GM23338 (cell line): ENCODE measurements at regions not wholly inside any gene's neighbourhood (a gene's known extent, or its start where the extent isn't known, plus 50 kb on each side); places are given as distances from the start of the nearest gene placed in this dataset.

Experiments used
- ATAC-seq: fragments of 200-7000 bp; cut with Tn5 transposase; 3 replicates; pipeline ENCODE4 v1.9.1; 2020
- DNase-seq: peaks from one replicate; pipeline ENCODE4 v3.0.0-alpha.2; 2015; ENCODE audit warnings: low spot score
- H2AFZ ChIP-seq: fragments of 200-600 bp; sonication (generic); 2 replicates; pipeline ENCODE4 v1.8.0; 2016; ENCODE audit warnings: antibody characterized with exemption, mild to moderate bottlenecking, moderate library complexity
- H3F3A ChIP-seq: fragments of 200-600 bp; sonication (generic); replicated peaks from 2 replicates; pipeline ENCODE4 v1.8.0; 2017; ENCODE audit warnings: antibody characterized with exemption, mixed run types, low read depth
- H3K27ac ChIP-seq: fragments of 200-600 bp; sonication (generic); 2 replicates; pipeline ENCODE4 v1.6.1; 2016; ENCODE audit warnings: low read depth
- H3K27me3 ChIP-seq: fragments of 200-600 bp; sonication (generic); 2 replicates; pipeline ENCODE4 v1.8.0; 2016; ENCODE audit warnings: mild to moderate bottlenecking, mixed run types, moderate library complexity; ENCODE audit not compliant: insufficient read depth
- H3K36me3 ChIP-seq: fragments of 200-600 bp; sonication (generic); 2 replicates; pipeline ENCODE4 v1.8.0; 2016; ENCODE audit warnings: mild to moderate bottlenecking; ENCODE audit not compliant: insufficient read depth
- H3K4me1 ChIP-seq: fragments of 200-600 bp; sonication (generic); 2 replicates; pipeline ENCODE4 v1.8.0; 2016; ENCODE audit warnings: mild to moderate bottlenecking, moderate library complexity; ENCODE audit not compliant: insufficient read depth
- H3K4me2 ChIP-seq: fragments of 200-600 bp; sonication (generic); 2 replicates; pipeline ENCODE4 v1.7.1; 2017; ENCODE audit warnings: mixed run types
- H3K4me3 ChIP-seq: fragments of 200-600 bp; sonication (generic); 2 replicates; pipeline ENCODE4 v1.6.1; 2016; ENCODE audit warnings: mixed run types
- H3K79me2 ChIP-seq: fragments of 200-600 bp; sonication (generic); replicated peaks from 2 replicates; pipeline ENCODE4 v1.8.0; 2017; ENCODE audit warnings: mild to moderate bottlenecking; ENCODE audit not compliant: insufficient read depth
- H3K9me2 ChIP-seq: fragments of 200-600 bp; sonication (generic); 2 replicates; pipeline ENCODE4 v1.8.0; 2017; ENCODE audit not compliant: insufficient read depth
- H4K20me1 ChIP-seq: fragments of 200-600 bp; sonication (generic); replicated peaks from 2 replicates; pipeline ENCODE4 v1.8.0; 2017; ENCODE audit warnings: mild to moderate bottlenecking; ENCODE audit not compliant: insufficient read depth
- H3K27ac Mint-ChIP-seq: 2 replicates; pipeline ENCODE4 v1.8.0; 2020; ENCODE audit warnings: inconsistent platforms, mild to moderate bottlenecking, moderate library complexity, mixed read lengths
- H3K27me3 Mint-ChIP-seq: 3 replicates; pipeline ENCODE4 v1.8.0; 2022; ENCODE audit warnings: low read depth, mild to moderate bottlenecking, moderate library complexity, mixed read lengths, inconsistent platforms; ENCODE audit not compliant: insufficient read depth, poor library complexity
- H3K36me3 Mint-ChIP-seq: 3 replicates; pipeline ENCODE4 v1.8.0; 2021; ENCODE audit warnings: low read depth, mild to moderate bottlenecking, inconsistent platforms, moderate library complexity, mixed read lengths
- H3K4me1 Mint-ChIP-seq: 3 replicates; pipeline ENCODE4 v1.8.0; 2020; ENCODE audit warnings: mild to moderate bottlenecking, inconsistent platforms, mixed read lengths
- H3K4me3 Mint-ChIP-seq: 3 replicates; pipeline ENCODE4 v1.8.0; 2021; ENCODE audit warnings: moderate library complexity, mild to moderate bottlenecking, inconsistent platforms, mixed read lengths
- H3K9me3 Mint-ChIP-seq: 3 replicates; pipeline ENCODE4 v1.8.0; 2020; ENCODE audit warnings: moderate library complexity, mild to moderate bottlenecking, inconsistent platforms, mixed read lengths
- EZH2 ChIP-seq: fragments of 200-600 bp; sonication (generic); IDR thresholded peaks from one replicate; pipeline ENCODE4 v1.8.0; 2017; ENCODE audit warnings: antibody characterized with exemption, mild to moderate bottlenecking, low read depth; ENCODE audit not compliant: unreplicated experiment
- NANOG ChIP-seq: IDR thresholded peaks from 2 replicates; pipeline ENCODE4 v1.6.1; 2016; ENCODE audit warnings: antibody characterized with exemption, borderline replicate concordance
- POLR2AphosphoS5 ChIP-seq: IDR thresholded peaks from 2 replicates; pipeline ENCODE4 v1.6.1; 2016; ENCODE audit warnings: antibody characterized with exemption, low read depth
- ZNF114 ChIP-seq: fragments of 250-450 bp; sonication (Bioruptor Pico); IDR thresholded peaks from 2 replicates; pipeline ENCODE4 v1.5.0; 2020; ENCODE audit warnings: mild to moderate bottlenecking, moderate library complexity
- ZNF331 ChIP-seq: fragments of 250-450 bp; sonication (Bioruptor Pico); IDR thresholded peaks from 2 replicates; pipeline ENCODE4 v1.5.0; 2020; ENCODE audit warnings: low read depth, mild to moderate bottlenecking, moderate library complexity
- TF ChIP-seq, protein P1 (sequence below), 2 experiments: fragments of 200-600 bp in 1 of 2; sonication (generic) in 1 of 2; conservative IDR thresholded peaks; 2 replicates each; pipeline versions ENCODE4 v1.5.1 to v1.6.1; 2016 to 2017; ENCODE audit warnings: antibody characterized with exemption in 2 of 2, low read depth in 2 of 2, mild to moderate bottlenecking in 2 of 2, moderate library complexity in 1 of 2
- TF ChIP-seq, protein P2 (sequence below): IDR thresholded peaks from 2 replicates; pipeline ENCODE4 v1.6.1; 2016; ENCODE audit warnings: antibody characterized with exemption

DNA sequence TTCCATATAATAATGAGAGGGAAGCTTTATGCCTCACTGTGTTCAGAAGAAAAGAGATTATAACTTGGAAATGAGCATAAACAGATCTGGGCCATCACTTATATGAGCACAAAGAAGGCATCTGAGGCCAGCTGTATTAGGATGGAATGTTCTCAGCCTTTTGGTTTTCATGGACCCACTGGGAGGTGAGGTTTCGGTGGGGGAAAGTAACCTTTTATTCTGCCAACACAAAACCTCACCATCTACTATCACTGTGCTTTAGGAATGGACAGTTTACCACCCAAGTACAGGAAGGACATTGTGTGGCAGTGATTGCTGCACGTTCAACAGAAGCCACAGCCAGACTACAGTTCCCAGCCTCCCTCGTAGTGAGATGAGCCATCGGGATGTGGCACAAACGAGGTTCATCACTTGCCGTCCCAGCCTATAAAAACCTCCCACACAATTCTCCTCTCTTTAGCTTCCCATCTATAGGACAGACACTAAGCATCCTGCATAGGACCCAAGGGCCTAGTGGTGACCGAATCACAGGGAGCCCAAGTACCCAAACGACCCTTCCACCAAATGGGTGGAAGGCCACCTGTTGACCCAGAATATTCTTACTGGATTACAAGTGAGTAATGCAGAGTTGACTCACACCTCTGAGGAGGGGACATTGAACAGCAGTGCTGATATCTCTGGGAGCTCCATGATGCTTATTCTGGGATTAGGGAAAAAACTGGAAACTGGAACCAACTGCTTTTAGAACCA is 121.5 kb upstream of the RAG2 start (continued):
- TF ChIP-seq, protein P1, sequence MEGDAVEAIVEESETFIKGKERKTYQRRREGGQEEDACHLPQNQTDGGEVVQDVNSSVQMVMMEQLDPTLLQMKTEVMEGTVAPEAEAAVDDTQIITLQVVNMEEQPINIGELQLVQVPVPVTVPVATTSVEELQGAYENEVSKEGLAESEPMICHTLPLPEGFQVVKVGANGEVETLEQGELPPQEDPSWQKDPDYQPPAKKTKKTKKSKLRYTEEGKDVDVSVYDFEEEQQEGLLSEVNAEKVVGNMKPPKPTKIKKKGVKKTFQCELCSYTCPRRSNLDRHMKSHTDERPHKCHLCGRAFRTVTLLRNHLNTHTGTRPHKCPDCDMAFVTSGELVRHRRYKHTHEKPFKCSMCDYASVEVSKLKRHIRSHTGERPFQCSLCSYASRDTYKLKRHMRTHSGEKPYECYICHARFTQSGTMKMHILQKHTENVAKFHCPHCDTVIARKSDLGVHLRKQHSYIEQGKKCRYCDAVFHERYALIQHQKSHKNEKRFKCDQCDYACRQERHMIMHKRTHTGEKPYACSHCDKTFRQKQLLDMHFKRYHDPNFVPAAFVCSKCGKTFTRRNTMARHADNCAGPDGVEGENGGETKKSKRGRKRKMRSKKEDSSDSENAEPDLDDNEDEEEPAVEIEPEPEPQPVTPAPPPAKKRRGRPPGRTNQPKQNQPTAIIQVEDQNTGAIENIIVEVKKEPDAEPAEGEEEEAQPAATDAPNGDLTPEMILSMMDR (conservative IDR thresholded peaks at IDR 0.05; ENCODE audit: low read depth in 2 of 2) = no peak
- no peak for TF ChIP-seq ZNF114 (CRISPR knock-in tag)
- TF ChIP-seq, protein P2, sequence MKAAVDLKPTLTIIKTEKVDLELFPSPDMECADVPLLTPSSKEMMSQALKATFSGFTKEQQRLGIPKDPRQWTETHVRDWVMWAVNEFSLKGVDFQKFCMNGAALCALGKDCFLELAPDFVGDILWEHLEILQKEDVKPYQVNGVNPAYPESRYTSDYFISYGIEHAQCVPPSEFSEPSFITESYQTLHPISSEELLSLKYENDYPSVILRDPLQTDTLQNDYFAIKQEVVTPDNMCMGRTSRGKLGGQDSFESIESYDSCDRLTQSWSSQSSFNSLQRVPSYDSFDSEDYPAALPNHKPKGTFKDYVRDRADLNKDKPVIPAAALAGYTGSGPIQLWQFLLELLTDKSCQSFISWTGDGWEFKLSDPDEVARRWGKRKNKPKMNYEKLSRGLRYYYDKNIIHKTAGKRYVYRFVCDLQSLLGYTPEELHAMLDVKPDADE = no peak

- Histone ChIP-seq H2AFZ (no peak overlapping the region), H3K4me2 (peak overlapping the region; percentile 30), H3K9me2 (no peaks in the 10 kb centered on the region), H3K4me1 (peaks cover 38% of the 10 kb centered on the region), H4K20me1 (no peaks in the 10 kb centered on the region), H3F3A (no peaks in the 10 kb centered on the region), H3K4me3 (no peak overlapping the region), H3K27me3 (peaks cover 52% of the 10 kb centered on the region), H3K36me3 (no peaks in the 10 kb centered on the region), H3K27ac (no peak overlapping the region), H3K79me2 (no peaks in the 10 kb centered on the region)
- peaks cover 49% of the 10 kb centered on the region for H3K27me3 Mint-ChIP-seq
- H3K36me3 Mint-ChIP-seq = no peaks in the 10 kb centered on the region
- TF ChIP-seq NANOG = peak; percentile 36; the same call in 1 of the 2 replicates
- TF ChIP-seq ZNF331 = no peak
- peaks cover 24% of the 10 kb centered on the region for H3K4me1 Mint-ChIP-seq
- 0 out of 3 replicates have a peak overlapping the region, but pooled peaks have one; percentile 17 for H3K4me3 Mint-ChIP-seq
- peak; percentile 58; the same call in 2 of the 3 replicates for ATAC-seq
- H3K27ac Mint-ChIP-seq = no peak overlapping the region
- peak; percentile 15 for DNase-seq
- H3K9me3 Mint-ChIP-seq = no peaks in the 10 kb centered on the region
Observed at GRCh38 chr11:36718451-36718850, 120.4 kb upstream of the RAG2 start.

DNA sequence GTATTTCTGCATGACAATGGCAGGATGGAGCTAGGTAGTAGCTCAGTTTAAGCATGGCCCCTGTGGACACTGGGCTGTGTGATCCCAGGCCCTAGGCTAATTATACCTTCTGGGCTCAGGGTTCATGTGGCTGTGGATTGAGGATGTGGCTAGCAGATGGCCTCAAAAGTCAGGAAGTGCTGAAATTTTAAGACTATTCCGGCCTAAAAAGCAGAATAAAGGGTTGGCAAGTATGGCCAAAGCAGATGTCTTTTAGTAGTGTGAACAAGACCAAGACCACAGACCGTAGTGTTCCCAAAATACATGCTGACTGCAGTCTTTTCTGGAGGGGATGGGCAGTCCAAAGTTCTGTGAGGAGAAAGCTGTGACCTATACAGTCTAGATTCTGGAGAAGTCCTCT is 115.7 kb upstream of the RAG2 start:
- H3K79me2 ChIP-seq = no peaks in the 10 kb centered on the region
- no peak overlapping the region for H3K4me3 Mint-ChIP-seq
- no peak for ATAC-seq
- H3K36me3 ChIP-seq = no peaks in the 10 kb centered on the region
- no peak overlapping the region for H3K4me2 ChIP-seq
- H3K9me3 Mint-ChIP-seq = no peaks in the 10 kb centered on the region; the same call in 2 of the 3 replicates
- H3K4me1 Mint-ChIP-seq = peaks cover 18% of the 10 kb centered on the region
- no peak overlapping the region for H3K4me3 ChIP-seq
- no peak overlapping the region for H2AFZ ChIP-seq
- no peak overlapping the region for H3K27ac Mint-ChIP-seq
- no peaks in the 10 kb centered on the region for H3K36me3 Mint-ChIP-seq
- H4K20me1 ChIP-seq = no peaks in the 10 kb centered on the region
- peaks cover 24% of the 10 kb centered on the region for H3K4me1 ChIP-seq
- no peak overlapping the region for H3K27ac ChIP-seq
- no peaks in the 10 kb centered on the region for H3F3A ChIP-seq
- H3K9me2 ChIP-seq = no peaks in the 10 kb centered on the region
- peaks cover 27% of the 10 kb centered on the region for H3K27me3 ChIP-seq
- no peak for DNase-seq
- H3K27me3 Mint-ChIP-seq = peaks cover 23% of the 10 kb centered on the region
- TF ChIP-seq, protein P1 (conservative IDR thresholded peaks at IDR 0.05; ENCODE audit: low read depth in 2 of 2) = no peak
- no peak for TF ChIP-seq EZH2
- TF ChIP-seq ZNF331 = no peak
- TF ChIP-seq POLR2AphosphoS5 = no peak
